Lower leg skin (tissue), 3 donors: ENCODE measurements at regions not wholly inside any gene's neighbourhood (a gene's known extent, or its start where the extent isn't known, plus 50 kb on each side); places are given as distances from the start of the nearest gene placed in this dataset.

ENCODE experiments used
- POLR2A ChIP-seq, 2 donors: fragments of 450-650 bp; IDR thresholded peaks; one replicate each; pipeline ENCODE4 v1.6.1; 2016 to 2017; ENCODE audit warnings: antibody characterized with exemption in 2 of 2, mild to moderate bottlenecking in 1 of 2, moderate library complexity in 1 of 2
- TF ChIP-seq, protein P1 (sequence below), 3 donors: fragments of 450-650 bp; IDR thresholded peaks; one replicate each; pipeline ENCODE4 v1.5.1; 2016; ENCODE audit warnings: antibody characterized with exemption in 3 of 3, mild to moderate bottlenecking in 3 of 3, moderate library complexity in 2 of 3

DNA sequence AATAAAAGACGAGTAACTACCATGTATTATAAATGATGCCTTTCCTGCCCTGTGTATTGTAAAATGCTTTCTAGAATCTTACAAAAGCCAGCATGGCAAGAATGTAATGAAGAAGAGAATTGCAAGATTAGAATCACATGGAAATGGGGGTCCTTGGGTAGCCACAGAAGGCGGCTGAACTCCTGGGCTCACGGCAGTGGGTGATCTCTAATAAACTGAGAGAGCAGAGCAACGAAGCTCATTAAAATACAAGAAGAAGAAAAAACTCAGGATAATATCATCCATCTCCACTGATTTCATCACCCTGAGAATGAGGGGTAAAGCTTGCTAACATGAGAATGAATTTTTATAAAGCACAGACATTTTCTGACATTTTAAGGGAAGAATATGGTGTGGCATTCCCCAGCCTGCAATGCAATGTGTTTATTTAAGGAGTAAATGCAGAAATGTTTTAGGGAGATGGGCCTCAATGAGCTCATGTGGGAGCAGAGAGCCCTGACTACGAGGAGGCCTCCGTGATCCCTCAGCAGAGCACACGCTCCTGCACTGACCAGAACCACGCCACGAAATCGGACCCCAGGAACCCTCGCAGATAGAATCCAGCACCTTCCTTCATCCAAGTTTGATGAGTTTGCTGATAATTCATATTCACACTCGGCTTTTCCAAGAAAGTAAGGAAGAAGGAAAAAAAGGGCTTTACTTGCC is 92.7 kb upstream of the PFKP start:
- TF ChIP-seq, protein P1, sequence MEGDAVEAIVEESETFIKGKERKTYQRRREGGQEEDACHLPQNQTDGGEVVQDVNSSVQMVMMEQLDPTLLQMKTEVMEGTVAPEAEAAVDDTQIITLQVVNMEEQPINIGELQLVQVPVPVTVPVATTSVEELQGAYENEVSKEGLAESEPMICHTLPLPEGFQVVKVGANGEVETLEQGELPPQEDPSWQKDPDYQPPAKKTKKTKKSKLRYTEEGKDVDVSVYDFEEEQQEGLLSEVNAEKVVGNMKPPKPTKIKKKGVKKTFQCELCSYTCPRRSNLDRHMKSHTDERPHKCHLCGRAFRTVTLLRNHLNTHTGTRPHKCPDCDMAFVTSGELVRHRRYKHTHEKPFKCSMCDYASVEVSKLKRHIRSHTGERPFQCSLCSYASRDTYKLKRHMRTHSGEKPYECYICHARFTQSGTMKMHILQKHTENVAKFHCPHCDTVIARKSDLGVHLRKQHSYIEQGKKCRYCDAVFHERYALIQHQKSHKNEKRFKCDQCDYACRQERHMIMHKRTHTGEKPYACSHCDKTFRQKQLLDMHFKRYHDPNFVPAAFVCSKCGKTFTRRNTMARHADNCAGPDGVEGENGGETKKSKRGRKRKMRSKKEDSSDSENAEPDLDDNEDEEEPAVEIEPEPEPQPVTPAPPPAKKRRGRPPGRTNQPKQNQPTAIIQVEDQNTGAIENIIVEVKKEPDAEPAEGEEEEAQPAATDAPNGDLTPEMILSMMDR (IDR thresholded peaks at IDR 0.05) = no peak
- TF ChIP-seq POLR2A (IDR thresholded peaks at IDR 0.05) = no peak
